Natural killer cell (primary cell): ENCODE measurements at regions not wholly inside any gene's neighbourhood (a gene's known extent, or its start where the extent isn't known, plus 50 kb on each side); places are given as distances from the start of the nearest gene placed in this dataset.

Source experiments
- ATAC-seq, 3 donors: fragments of 150-1000 bp in 2 of 3; fragments of 200-7000 bp in 1 of 3; cut with Tn5 transposase; 1 replicate in 1 of 3; 2 replicates in 2 of 3; pipeline ENCODE4 v1.10.0; 2021; ENCODE audit warnings: mild to moderate bottlenecking in 2 of 3, moderate library complexity in 2 of 3
- DNase-seq, 2 donors: peaks; one replicate each; pipeline versions ENCODE4 v3.0.0 to v3.0.0-alpha.2; 2013 to 2021; ENCODE audit warnings: mixed read lengths in 1 of 2
- H3K27ac ChIP-seq: one replicate; pipeline ENCODE4 v1.5.1; 2013; ENCODE audit warnings: mild to moderate bottlenecking, low read length
- H3K27me3 ChIP-seq: one replicate; pipeline ENCODE4 v1.6.1; 2013; ENCODE audit warnings: low read length; ENCODE audit not compliant: control insufficient read depth, insufficient read depth
- H3K36me3 ChIP-seq: one replicate; pipeline ENCODE4 v1.6.1; 2013; ENCODE audit warnings: low read length; ENCODE audit not compliant: control insufficient read depth, insufficient read depth
- H3K4me1 ChIP-seq: one replicate; pipeline ENCODE4 v1.6.1; 2013; ENCODE audit warnings: low read length; ENCODE audit not compliant: control insufficient read depth, insufficient read depth
- H3K4me3 ChIP-seq: one replicate; pipeline ENCODE4 v1.5.1; 2013; ENCODE audit warnings: low read length
- H3K9me3 ChIP-seq: one replicate; pipeline ENCODE4 v1.6.1; 2013; ENCODE audit warnings: low read length; ENCODE audit not compliant: control insufficient read depth, insufficient read depth
- H3K27ac Mint-ChIP-seq, 2 donors: one replicate each; pipeline ENCODE4 v1.8.0; 2022; ENCODE audit warnings: mild to moderate bottlenecking in 2 of 2, mixed read lengths in 2 of 2, moderate library complexity in 1 of 2
- H3K27me3 Mint-ChIP-seq, 2 donors: one replicate each; pipeline ENCODE4 v1.8.0; 2022; ENCODE audit warnings: low read depth in 2 of 2, mixed read lengths in 2 of 2
- H3K36me3 Mint-ChIP-seq: one replicate; pipeline ENCODE4 v1.8.0; 2022; ENCODE audit warnings: mixed read lengths
- H3K4me1 Mint-ChIP-seq, 2 donors: one replicate each; pipeline ENCODE4 v1.8.0; 2022; ENCODE audit warnings: mixed read lengths in 2 of 2
- H3K4me3 Mint-ChIP-seq: one replicate; pipeline ENCODE4 v1.8.0; 2022; ENCODE audit warnings: mild to moderate bottlenecking, moderate library complexity, mixed read lengths
- H3K9me3 Mint-ChIP-seq, 2 donors: one replicate each; pipeline ENCODE4 v1.8.0; 2022; ENCODE audit warnings: mixed read lengths in 2 of 2
- WGBS: methylation state at CpG from one replicate; pipeline ENCODE4 v1.1.7; 2013; ENCODE audit warnings: missing lambda C conversion rate; ENCODE audit not compliant: insufficient coverage; 5-methylcytosine and 5-hydroxymethylcytosine counted together
- intact Hi-C: fragments of 100-400 bp; cut with micrococcal nuclease; formaldehyde crosslinking; loops from one replicate; pipeline ENCODE4 v1.14.2; 2022
- TF ChIP-seq, protein P1 (sequence below): fragments of 200-600 bp; IDR thresholded peaks from one replicate; pipeline ENCODE4 v1.8.0; 2022; ENCODE audit warnings: antibody characterized with exemption

DNA sequence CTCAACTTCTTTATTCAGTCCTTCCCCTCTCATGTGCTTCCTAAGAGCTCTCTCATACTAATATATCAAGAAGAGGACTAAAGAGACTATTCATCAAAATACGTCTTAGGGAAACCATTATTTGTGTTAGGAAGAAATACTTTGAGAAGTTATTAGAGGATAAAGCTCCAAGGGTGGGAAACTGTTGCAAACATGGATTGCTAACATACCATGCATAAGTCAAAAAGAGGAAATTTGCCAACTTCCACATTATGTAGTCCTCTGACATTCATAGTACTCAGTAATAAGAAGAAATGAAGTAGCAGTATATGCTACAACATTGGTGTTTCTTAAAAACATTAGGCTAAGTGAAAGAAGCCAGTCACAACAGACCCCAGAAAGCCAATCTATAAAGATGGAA is 128.8 kb upstream of the CLEC14A start:
- no peaks in the 10 kb centered on the region for H3K27me3 ChIP-seq
- intact Hi-C loops, result no loop called here
- DNase-seq, result no peak
- H3K27me3 Mint-ChIP-seq, result no peaks in the 10 kb centered on the region
- no peaks in the 10 kb centered on the region for H3K36me3 Mint-ChIP-seq
- no peak overlapping the region for H3K4me3 Mint-ChIP-seq
- ATAC-seq, result no peak
- H3K4me1 ChIP-seq, result no peaks in the 10 kb centered on the region
- no peak overlapping the region for H3K4me3 ChIP-seq
- no peaks in the 10 kb centered on the region for H3K4me1 Mint-ChIP-seq
- H3K36me3 ChIP-seq, result no peaks in the 10 kb centered on the region
- H3K27ac Mint-ChIP-seq, result no peak overlapping the region
- H3K9me3 ChIP-seq, result no peaks in the 10 kb centered on the region
- no CpG with 5 or more reads among the region's 1 CpG for WGBS
- H3K27ac ChIP-seq, result no peak overlapping the region
- TF ChIP-seq, protein P1, sequence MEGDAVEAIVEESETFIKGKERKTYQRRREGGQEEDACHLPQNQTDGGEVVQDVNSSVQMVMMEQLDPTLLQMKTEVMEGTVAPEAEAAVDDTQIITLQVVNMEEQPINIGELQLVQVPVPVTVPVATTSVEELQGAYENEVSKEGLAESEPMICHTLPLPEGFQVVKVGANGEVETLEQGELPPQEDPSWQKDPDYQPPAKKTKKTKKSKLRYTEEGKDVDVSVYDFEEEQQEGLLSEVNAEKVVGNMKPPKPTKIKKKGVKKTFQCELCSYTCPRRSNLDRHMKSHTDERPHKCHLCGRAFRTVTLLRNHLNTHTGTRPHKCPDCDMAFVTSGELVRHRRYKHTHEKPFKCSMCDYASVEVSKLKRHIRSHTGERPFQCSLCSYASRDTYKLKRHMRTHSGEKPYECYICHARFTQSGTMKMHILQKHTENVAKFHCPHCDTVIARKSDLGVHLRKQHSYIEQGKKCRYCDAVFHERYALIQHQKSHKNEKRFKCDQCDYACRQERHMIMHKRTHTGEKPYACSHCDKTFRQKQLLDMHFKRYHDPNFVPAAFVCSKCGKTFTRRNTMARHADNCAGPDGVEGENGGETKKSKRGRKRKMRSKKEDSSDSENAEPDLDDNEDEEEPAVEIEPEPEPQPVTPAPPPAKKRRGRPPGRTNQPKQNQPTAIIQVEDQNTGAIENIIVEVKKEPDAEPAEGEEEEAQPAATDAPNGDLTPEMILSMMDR, result no peak
- peaks cover 3 to 10% of the 10 kb centered on the region in 2 donors for H3K9me3 Mint-ChIP-seq

DNA sequence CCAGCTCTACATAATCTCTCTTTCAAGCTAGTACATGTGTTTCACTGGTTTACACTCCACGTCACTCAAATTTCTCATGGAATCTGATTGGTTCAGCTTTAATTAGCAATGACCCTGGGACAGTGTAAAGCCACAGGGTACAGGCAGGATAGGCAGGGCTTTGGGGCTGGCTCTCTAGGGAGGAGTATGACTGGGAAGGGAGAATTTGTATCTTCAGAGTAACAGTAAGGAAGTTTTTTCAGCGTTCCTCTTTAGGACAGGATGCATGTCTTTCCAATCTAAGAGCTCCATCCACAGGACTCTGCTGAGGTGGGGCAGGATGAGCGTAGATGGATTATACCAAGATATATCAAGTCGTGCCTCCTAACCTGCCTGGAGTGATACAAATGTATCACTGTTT is 112.0 kb upstream of the CLEC14A start:
- TF ChIP-seq, protein P1, result no peak
- WGBS, result 75% methylated on average over 4 of the region's 4 CpGs
- H3K9me3 Mint-ChIP-seq, result peaks cover 0 to 2% of the 10 kb centered on the region in 2 donors
- no peak overlapping the region for H3K27ac Mint-ChIP-seq
- no peak for DNase-seq
- H3K4me3 Mint-ChIP-seq, result no peak overlapping the region
- no peak overlapping the region for H3K4me3 ChIP-seq
- no peaks in the 10 kb centered on the region for H3K36me3 Mint-ChIP-seq
- no peaks in the 10 kb centered on the region for H3K27me3 Mint-ChIP-seq
- no peak overlapping the region for H3K27ac ChIP-seq
- no peak for ATAC-seq
- intact Hi-C loops, result no loop called here
- H3K27me3 ChIP-seq, result no peaks in the 10 kb centered on the region
- H3K9me3 ChIP-seq, result no peaks in the 10 kb centered on the region
- H3K4me1 ChIP-seq, result no peaks in the 10 kb centered on the region
- H3K4me1 Mint-ChIP-seq, result no peaks in the 10 kb centered on the region
- no peaks in the 10 kb centered on the region for H3K36me3 ChIP-seq

DNA sequence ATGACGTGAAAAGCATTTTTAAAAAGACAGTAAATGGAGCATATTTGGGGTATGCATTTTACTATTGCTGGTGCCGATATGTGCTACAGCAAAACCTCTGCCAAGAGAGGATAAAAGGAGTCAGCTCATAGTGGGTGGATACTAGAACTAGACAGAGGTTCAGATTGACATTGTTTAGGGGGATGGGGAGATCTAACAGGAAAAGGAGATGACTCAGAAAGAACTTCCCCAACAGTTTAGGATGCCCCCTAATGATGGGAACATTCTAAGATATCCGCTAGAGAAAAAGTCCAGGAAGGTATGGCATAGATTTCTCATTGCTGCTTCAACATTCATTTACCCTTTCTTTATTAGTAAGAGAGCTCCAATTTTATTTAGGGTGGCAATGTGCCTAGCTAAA is 110.5 kb upstream of the CLEC14A start:
- ATAC-seq (no peak), DNase-seq (no peak)
- H3K27ac ChIP-seq, result no peak overlapping the region
- no peaks in the 10 kb centered on the region for H3K4me1 ChIP-seq
- H3K9me3 ChIP-seq, result no peaks in the 10 kb centered on the region
- 82% methylated on average over 2 of the region's 3 CpGs for WGBS
- intact Hi-C loops, result no loop called here
- no peaks in the 10 kb centered on the region for H3K27me3 Mint-ChIP-seq
- H3K4me1 Mint-ChIP-seq, result no peaks in the 10 kb centered on the region
- no peaks in the 10 kb centered on the region for H3K36me3 ChIP-seq
- no peak overlapping the region for H3K4me3 ChIP-seq
- H3K9me3 Mint-ChIP-seq, result peaks cover 2 to 3% of the 10 kb centered on the region in 2 donors
- H3K27me3 ChIP-seq, result no peaks in the 10 kb centered on the region
- H3K27ac Mint-ChIP-seq, result no peak overlapping the region
- TF ChIP-seq, protein P1, result no peak
- no peak overlapping the region for H3K4me3 Mint-ChIP-seq
- H3K36me3 Mint-ChIP-seq, result no peaks in the 10 kb centered on the region

DNA sequence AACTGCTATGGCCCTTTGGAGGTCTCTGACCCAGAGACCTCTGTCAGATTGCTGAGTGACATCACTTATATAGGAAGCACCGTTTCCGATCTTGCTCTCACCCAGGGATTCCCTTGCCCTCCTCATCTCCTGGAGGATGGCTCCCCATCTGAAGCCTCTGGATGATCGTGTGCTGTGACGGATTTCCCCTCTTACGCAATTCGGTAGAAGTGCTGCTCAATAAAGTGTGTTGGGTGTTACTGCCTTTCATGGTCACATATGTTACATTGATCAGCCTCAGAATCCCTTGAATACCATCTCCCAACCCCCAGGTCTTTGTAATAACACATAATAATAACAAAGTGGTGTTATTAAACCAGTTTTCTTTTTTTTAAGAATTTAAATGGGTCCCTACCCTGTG is 107.3 kb upstream of the CLEC14A start:
- no peak overlapping the region for H3K27ac ChIP-seq
- Mint-ChIP-seq H3K4me1 (no peaks in the 10 kb centered on the region), H3K27ac (no peak overlapping the region), H3K27me3 (no peaks in the 10 kb centered on the region), H3K4me3 (no peak overlapping the region), H3K36me3 (no peaks in the 10 kb centered on the region), H3K9me3 (peaks cover 0 to 3% of the 10 kb centered on the region in 2 donors)
- TF ChIP-seq, protein P1, result no peak
- H3K27me3 ChIP-seq, result no peaks in the 10 kb centered on the region
- H3K4me3 ChIP-seq, result no peak overlapping the region
- intact Hi-C loops, result no loop called here
- no peak for ATAC-seq
- no peaks in the 10 kb centered on the region for H3K4me1 ChIP-seq
- H3K36me3 ChIP-seq, result no peaks in the 10 kb centered on the region
- 83% methylated on average over 6 of the region's 6 CpGs for WGBS
- H3K9me3 ChIP-seq, result no peaks in the 10 kb centered on the region
- no peak for DNase-seq
